ENCODE measurements at regions not wholly inside any gene's neighbourhood (a gene's known extent, or its start where the extent isn't known, plus 50 kb on each side); places are given as distances from the start of the nearest gene placed in this dataset.

DNA sequence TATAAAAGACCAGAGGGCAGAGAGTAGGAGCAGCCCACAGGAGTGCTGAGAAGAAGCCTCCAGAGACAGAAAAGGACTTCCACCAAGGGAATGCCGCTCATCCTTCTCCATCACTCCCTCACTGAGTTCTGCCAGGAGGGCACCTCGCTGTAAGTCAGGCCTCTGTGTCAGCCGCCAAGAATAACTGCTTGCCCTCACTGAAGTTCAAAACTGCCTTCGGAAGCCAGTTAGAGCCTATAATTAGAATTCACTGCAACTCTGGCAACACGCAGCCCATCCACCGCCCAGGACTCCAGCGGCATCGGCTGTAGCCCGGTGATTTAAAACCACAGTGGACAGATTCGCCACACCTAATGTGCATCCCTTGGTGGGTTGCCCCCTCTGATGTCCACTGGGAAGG lies 281.8 kb upstream of the ZNF507 start (continued):
- TF ChIP-seq, protein P1, sequence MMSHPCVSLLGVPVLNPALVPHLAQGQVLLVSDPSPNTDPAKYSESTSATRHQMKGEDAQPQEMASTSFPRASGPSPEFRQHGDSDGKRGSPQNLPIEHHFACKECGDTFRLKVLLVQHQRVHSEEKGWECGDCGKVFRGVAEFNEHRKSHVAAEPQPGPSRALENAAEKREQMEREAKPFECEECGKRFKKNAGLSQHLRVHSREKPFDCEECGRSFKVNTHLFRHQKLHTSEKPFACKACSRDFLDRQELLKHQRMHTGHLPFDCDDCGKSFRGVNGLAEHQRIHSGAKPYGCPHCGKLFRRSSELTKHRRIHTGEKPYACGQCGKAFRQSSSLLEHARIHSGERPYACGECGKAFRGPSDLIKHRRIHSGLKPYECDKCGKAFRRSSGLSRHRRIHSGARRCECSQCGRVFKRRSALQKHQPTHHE (CRISPR knock-in tag; IDR thresholded peaks at IDR 0.05; ENCODE audit: borderline replicate concordance) = no peak
- TF ChIP-seq HIVEP1 (CRISPR knock-in tag; IDR thresholded peaks at IDR 0.05) (no peak), CREB1 (IDR thresholded peaks at IDR 0.05) (no peak), CREB1 (CRISPR knock-in tag; IDR thresholded peaks at IDR 0.05) (no peak), ATAD3A (CRISPR knock-in tag; IDR thresholded peaks at IDR 0.05) (no peak), RBFOX2 (IDR thresholded peaks at IDR 0.05; ENCODE audit: low read depth, low read length) (no peak), ATF1 (CRISPR knock-in tag; IDR thresholded peaks at IDR 0.05) (no peak), NFIC (IDR thresholded peaks at IDR 0.05; ENCODE audit: low read length) (no peak), ZNF292 (CRISPR knock-in tag; IDR thresholded peaks at IDR 0.05; ENCODE audit: borderline replicate concordance, low read depth) (no peak), USF2 (IDR thresholded peaks at IDR 0.05; ENCODE audit: low read depth, low read length) (no peak), USF2 (CRISPR knock-in tag; IDR thresholded peaks at IDR 0.05; ENCODE audit: borderline replicate concordance) (no peak)
- TF ChIP-seq, protein P2, sequence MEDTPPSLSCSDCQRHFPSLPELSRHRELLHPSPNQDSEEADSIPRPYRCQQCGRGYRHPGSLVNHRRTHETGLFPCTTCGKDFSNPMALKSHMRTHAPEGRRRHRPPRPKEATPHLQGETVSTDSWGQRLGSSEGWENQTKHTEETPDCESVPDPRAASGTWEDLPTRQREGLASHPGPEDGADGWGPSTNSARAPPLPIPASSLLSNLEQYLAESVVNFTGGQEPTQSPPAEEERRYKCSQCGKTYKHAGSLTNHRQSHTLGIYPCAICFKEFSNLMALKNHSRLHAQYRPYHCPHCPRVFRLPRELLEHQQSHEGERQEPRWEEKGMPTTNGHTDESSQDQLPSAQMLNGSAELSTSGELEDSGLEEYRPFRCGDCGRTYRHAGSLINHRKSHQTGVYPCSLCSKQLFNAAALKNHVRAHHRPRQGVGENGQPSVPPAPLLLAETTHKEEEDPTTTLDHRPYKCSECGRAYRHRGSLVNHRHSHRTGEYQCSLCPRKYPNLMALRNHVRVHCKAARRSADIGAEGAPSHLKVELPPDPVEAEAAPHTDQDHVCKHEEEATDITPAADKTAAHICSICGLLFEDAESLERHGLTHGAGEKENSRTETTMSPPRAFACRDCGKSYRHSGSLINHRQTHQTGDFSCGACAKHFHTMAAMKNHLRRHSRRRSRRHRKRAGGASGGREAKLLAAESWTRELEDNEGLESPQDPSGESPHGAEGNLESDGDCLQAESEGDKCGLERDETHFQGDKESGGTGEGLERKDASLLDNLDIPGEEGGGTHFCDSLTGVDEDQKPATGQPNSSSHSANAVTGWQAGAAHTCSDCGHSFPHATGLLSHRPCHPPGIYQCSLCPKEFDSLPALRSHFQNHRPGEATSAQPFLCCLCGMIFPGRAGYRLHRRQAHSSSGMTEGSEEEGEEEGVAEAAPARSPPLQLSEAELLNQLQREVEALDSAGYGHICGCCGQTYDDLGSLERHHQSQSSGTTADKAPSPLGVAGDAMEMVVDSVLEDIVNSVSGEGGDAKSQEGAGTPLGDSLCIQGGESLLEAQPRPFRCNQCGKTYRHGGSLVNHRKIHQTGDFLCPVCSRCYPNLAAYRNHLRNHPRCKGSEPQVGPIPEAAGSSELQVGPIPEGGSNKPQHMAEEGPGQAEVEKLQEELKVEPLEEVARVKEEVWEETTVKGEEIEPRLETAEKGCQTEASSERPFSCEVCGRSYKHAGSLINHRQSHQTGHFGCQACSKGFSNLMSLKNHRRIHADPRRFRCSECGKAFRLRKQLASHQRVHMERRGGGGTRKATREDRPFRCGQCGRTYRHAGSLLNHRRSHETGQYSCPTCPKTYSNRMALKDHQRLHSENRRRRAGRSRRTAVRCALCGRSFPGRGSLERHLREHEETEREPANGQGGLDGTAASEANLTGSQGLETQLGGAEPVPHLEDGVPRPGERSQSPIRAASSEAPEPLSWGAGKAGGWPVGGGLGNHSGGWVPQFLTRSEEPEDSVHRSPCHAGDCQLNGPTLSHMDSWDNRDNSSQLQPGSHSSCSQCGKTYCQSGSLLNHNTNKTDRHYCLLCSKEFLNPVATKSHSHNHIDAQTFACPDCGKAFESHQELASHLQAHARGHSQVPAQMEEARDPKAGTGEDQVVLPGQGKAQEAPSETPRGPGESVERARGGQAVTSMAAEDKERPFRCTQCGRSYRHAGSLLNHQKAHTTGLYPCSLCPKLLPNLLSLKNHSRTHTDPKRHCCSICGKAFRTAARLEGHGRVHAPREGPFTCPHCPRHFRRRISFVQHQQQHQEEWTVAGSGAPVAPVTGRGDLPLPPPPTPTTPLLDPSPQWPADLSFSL (CRISPR knock-in tag; IDR thresholded peaks at IDR 0.05) = no peak

Data from HepG2 (cell line).